NOMO-1 treated with dmso at 0.1 percent for 144 hours (cell line): ENCODE measurements at regions not wholly inside any gene's neighbourhood (a gene's known extent, or its start where the extent isn't known, plus 50 kb on each side); places are given as distances from the start of the nearest gene placed in this dataset.

Experiments used
- DNase-seq: peaks from one replicate; lab custom pipeline; 2025; ENCODE audit not compliant: unreplicated experiment; lab: John Stamatoyannopoulos, UW

DNA sequence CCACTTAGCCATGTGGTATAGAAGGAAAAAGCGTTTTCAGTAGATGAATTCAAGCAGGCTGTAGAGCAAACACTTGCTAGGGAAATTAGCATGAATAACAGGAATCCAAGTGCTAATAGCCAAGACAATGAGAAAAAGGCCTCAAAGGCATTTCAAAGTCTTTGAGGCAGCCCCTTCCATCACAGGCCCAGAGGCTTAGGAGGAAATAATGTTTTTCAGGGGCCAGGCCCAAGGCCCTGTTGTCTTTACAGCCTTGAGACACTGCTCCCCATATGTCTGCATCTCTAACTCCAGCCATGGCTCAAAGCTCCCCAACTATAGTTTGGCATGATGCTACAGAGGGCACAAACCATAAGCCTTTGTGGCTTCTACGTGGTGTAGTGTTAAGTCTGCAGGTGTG, 563.5 kb downstream of the TAF11L14 start:
- no peak for DNase-seq

DNA sequence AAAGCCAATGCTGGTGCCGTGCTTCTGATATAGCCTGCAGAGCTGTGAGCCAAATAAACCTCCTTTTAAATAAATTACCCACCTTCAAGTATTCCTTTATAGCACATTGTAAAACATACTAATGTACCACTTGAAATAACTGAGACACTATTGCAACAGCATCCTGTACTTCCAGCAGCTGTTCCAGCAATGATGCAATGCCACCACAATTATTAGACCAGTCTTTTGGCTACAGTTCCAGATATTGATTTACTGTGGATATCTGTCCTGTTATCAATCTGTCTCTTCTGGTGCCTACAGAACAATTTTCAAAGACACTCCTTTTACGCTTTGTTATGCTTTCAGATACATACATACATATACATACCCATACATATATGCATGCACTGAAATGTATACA, 567.9 kb downstream of the TAF11L14 start:
- no peak for DNase-seq

DNA sequence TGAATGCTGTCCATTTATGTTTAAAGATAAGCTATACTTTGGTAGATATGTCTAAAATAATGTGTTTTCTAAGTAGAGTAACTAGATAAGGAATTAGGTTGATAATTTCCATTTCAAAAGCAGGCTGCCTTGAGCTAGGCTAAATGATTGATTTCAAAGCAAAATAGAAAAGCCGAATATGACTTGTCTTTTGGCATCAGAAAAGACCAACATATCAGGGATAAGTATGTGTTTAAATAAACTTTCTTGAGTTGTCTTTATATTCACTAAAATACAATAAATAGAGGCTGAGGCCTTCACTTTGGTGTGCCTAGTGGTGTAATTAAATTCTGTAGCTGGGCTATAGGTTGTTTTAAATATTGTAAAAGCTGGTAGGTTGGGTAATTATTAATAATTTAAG, 569.0 kb downstream of the TAF11L14 start:
- no peak for DNase-seq

DNA sequence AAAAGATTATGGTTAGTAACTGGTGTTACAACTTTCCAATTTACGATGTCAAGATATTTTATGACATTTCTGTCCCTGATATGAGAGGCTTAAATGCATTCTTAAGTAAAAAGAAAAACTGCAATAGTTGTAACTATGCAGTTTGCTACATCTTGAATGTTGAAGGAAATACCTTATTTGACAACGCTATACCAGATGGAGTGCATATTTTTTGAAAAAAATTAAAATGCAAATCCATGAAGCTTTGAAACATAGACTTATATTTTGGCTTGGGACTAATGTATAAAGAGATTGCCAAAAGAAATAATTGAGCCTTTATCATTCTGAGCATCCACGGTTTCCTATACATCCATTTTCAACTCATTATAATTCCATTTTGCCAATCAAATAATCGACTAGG, 579.4 kb downstream of the TAF11L14 start:
- DNase-seq, result no peak

DNA sequence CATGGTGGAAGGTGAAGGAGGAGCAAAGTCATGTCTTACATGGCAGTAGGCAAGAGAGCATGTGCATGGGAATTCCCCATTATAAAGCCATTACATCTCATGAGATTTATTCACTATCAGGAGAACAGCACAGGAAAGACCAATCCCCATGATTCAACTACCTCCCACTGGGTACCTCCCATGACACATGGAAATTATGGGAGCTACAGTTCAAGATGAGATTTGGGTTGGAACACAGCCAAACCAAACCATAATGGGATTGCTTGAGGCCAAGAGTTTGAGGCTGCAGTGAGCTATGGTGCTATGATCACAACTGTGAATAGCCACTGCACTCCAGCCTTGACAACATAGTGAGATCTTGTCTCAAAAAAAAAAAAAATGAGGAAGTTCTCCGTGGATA, 581.8 kb downstream of the TAF11L14 start:
- DNase-seq, result peak; percentile 38

DNA sequence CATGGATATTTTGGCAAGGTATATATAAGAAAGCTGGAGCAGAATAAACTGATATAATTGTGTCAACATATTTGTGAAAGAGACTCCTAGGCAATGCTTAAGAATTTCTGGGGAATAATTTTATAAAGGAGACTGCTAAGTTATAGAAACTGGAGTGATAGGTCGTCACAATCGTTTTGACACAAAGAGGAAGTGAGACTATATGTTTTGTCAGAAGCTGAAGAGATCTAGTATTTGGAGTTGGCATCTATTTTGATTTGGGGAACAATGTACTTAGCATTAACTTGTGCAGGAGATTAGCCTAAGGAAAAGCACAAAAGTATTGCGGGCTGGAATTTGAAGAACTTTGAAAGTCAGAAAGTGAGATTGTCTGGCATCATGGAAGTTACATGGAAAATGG, 582.5 kb downstream of the TAF11L14 start:
- DNase-seq, result peak; percentile 82

DNA sequence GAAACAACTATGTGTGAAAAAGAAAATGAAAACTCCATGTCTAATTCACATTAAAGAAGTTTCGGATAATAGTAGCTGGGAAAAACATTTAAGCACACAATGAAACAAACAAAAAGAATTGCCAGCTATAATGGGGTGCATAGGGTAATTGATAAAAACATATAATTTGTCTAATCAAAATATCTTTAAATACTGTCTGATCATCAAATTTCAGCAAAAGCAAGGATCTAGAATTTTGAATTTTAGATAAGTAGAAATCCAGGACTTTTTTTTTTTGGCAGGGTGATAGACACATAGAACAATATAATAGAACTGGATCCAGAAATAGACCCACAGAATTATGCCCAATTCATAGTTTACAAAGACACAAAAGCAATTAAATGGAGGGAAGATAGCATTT, 585.0 kb downstream of the TAF11L14 start:
- DNase-seq, result no peak

DNA sequence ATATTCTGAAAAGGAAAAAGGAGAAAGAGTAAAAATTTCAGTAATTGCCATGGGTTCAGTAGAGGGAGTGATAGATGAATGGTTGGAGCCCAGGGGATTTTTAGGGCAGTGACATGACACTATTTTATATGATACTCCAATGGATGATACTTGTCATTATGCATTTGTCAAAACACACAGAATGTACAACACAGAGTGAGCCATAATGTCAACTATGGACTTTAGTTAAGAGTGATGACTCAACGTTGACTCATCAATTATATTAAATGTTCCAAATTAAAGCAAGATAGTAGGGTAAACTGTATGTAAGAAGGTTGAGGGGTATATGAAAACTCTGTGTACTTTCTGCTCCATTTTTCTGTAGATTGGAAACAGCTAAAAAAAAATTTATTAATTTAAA, 586.4 kb downstream of the TAF11L14 start:
- no peak for DNase-seq

DNA sequence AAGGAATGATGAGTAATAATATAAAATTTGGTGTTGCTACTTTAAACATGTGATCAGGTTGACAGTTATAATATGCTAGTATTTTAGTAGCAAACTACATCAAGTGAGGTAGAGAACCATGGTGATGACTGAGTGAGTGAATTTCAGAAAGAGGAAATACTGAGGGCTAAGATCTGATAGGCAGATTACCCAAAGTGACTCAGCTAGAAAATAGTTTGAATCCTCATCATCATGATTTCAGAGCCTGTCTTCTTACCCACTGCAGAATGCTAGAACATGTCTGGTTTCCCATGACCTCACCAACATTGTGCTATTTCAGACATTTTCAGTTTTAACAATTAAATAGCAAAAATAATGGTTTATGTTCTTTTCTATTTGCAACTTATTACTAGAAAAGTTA, 602.1 kb downstream of the TAF11L14 start:
- DNase-seq, result no peak

DNA sequence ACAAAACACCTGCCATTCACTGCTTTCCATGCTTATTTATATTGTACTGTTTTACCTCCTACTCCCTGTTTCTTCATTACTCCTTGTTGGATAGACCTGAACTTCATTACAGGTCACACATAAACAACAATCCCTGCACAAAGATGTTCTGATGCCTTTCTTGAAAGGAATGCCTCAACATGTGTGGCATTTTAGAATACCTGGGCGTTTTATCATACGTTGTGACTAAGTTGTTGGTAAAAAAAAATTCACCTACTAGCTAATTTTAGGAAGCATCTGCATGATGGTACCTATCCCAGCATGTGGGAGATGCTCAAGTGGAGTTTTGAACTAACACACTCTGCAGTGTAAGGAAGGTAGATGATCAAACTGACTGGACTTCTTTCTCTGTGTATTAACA, 604.1 kb downstream of the TAF11L14 start:
- DNase-seq, result no peak

DNA sequence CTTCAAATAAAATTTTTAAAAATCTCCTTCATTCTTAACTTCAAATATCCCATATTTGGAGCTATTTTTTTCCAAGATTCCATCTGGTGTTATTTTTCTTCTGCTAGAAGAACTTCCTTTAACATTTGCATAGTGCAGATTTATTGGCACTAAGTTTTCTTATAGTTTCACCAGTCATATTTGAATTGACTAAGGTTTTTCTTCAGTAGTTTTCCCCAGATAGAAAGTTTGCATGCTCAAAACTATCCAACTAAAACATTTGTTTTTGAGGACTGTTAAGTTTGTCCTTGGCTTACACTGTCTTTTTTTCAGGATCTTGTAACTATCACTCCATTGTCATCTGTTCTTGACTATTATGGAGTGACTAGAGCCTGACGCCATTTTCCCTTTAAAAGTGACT, 606.7 kb downstream of the TAF11L14 start:
- DNase-seq, result no peak

DNA sequence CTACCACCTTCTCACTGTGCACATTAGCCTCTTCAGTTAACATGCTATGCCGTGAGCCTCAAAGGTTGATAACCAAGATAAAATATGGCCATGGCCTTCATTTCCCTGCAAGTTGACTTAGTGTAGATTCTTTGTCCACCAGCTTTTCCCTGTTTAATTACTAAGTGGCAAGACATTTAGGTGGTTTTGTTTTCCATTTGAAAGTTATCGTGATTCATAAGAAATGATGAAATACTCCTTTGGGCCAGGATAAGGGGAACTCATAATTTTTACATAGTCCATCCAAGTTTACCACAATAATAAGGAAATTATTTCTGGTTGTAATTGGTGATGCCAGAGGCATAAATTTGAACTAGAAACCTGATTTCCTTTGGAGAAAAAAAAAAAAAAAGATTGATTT, 609.6 kb downstream of the TAF11L14 start:
- DNase-seq, result no peak

DNA sequence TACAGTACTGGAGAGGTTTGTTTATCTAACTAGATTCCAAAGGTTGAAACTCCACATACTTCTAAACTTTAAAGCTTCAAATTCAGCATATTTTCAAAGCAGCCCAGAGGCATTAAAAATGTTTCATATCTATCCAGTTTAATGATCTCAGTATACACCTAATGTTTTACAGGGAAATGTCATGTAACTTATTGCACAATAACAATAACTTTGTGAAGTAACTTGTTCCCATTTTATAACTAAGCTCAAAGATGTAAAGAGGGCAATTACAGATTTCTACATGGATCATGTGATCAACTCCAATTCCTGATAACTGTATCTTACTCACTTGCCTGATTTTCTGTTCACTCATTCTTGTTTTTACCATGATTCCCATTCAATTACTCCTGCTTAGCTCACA, 610.0 kb downstream of the TAF11L14 start:
- DNase-seq, result no peak

DNA sequence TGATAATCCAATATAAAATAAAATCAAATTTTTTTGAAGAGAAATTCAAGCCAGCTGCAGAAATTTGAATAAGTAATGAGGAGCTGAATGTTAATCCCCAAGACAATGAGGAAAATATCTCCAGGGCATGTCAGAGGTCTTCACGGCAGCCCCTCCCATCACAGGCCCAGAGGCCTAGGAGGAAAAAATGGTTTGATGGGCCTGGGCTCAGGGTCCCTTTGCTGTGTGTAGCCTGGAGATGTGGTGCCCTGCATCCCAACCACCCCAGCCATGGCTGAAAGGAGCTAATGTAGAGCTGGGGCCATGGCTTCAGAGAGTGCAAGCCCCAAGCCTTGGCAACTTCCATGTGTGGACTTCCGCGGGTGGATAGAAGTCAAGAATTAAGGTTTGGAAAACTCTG, 618.3 kb downstream of the TAF11L14 start:
- no peak for DNase-seq

DNA sequence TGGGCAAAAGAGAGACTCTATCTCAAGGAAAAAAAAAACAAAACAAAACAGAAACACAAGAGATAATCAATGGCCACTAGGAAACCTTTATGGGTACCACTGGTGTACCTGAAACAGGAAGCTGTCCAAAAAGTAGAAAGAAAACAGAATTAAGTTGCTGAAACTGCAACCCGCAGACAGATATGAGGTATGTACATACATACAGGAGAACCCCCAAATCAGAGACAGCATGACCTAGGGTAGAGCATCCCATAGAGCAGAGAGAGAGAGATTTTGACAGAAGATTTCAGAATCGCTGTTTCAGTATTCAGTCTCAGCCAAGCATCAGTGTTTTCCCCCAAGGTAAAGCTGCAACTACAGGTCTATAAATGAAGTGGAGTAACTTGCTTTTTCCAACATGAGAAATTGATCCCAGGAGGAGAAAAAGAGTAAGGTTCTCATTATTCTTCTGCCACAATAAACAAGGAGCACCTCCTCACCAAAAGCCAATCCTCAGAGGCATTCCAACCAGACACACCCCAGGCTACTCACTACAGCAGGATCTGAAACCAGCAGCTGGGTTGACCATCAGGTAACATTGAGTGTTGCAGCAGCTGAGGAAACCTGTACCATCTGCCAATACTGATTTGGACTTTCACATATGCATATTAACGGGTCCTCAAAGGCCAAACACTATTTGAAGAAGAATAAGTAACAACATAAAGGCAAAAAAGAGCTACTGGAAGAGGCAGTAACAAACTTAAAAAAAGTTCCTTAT, 630.0 kb downstream of the TAF11L14 start:
- DNase-seq, result no peak

DNA sequence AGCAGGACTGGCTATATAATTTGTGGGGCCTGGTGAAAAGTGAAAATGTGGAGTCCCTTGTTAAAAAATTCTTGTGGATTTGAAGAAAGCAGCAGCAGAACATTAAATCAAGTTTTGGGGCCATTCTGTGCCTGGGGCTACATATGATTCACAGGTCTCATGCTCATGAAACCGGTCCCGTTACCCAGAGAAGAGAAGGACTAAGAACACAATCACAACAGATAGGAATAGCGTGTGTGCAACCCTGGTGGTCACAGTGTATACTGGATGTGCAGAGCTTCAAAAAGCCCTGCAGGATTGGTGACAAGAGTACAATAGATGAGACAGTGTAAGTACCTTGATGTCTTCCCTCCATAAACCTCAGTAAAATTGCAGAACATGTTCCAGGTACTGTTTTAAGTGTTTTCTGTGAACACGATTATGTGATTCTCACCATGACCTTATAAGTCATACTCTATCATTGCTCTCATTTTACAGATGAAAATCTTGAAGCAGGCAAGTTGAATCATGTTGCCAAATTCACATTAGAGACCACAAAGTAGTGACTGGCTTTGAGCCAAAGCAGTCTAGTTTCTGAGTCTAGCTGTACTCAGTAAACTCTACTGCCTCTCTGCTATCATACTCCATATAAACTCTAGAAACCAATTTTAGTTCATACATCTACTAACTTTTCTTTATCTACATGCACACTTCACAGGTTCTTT, 636.5 kb downstream of the TAF11L14 start:
- DNase-seq, result no peak

DNA sequence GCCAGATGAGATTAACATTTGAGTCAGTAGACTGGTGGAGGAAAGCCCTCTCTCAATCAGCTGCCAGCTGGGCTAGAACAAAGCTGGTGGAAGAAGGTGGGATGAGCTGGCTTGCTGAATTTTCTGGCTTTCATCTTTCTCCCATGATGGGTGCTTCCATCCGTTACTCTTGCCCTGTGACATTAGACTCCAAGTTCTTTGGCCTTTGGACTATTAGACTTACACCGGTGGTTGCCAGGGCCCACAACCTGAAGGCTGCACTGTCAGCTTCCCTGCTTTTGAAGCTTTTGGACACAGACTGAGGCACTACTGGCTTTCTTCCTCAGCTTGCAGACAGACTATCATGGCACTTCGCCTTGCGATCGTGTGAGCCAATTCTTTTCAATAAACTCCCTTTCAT, 642.7 kb downstream of the TAF11L14 start:
- DNase-seq, result no peak

DNA sequence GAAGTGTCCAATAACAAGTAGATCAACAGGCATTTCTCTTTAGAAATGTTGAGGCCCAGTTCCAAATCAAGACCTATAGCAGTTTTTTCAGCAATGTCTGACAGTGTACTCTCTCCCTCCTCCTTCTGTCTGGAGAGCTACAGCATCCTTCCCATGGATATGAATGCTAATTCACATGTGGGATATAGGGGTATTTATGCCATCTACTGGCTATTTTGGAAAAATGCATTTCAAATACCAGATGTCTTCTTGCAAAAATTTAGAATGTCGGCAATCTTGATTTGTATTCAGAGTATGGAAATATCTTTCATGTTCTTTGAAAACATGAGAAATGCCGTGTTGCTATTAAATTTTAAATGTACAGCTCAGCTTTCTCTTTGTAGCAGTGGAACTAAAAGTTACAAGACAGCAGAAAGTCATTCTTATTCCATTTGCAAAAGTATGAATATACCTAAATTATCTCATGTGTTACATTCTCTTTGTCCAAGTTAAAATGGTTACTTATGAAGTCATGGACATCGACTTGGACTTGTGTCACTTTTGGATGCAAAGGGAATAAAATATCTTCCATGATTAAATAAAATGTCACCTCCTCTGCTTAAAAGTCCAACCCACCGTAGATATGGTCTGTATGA, 647.8 kb downstream of the TAF11L14 start:
- peak; percentile 44 for DNase-seq

DNA sequence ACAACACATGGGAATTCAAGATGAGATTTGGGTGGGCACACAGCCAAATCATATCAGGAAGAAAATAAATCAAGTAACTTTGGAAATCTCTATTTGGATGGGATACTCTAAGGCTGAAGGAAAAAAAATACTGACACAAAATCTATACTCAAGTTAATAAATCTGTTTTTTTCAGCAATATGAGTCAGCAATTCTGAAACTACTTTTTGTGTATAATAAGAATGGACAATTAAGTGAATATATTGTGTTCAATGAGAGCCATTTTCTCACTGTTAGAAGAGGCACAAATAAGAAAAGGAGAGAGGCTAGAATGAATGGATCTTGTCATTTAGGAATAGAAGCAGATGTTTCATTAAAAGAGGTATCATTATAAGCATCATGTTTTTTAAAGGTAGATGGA, 651.0 kb downstream of the TAF11L14 start:
- DNase-seq, result no peak

DNA sequence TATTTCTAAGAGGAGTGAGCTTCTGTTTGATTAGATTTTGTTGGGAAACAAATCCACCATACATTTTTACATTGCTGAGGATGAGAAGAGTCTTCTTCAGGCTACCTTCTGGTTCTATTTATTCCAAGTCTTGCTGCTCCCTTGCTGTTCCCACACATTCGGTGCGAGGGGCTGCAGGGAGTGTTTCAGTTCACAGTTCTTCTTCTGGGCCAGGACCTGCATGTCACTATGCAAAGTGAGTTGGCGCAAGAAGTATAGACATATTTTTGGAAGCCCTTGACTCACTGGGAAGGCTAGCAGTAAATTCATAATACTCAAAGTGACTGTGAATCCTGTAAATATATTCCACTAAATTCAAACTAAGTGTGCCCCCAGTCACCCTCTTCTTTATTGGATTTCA, 657.9 kb downstream of the TAF11L14 start:
- no peak for DNase-seq

DNA sequence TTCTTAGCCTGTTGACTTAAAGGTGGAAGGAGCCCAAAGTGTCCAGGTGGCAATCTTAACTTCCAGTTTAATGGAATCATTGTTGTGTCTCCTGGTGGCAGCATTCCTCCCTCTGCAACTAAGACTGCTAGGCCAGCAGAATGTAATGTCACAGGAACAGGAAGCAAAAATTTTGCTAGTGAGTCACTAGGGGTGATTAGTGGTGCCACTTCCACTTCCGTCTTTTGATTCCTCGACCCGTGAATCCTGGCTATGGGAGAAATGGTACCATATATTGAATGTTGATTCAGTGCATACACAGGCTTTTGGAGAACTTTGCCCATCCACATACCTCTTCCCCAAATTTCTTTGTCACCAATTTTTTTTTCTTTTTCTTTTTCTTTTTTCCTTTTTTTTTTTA, 661.4 kb downstream of the TAF11L14 start:
- DNase-seq, result peak; percentile 46

DNA sequence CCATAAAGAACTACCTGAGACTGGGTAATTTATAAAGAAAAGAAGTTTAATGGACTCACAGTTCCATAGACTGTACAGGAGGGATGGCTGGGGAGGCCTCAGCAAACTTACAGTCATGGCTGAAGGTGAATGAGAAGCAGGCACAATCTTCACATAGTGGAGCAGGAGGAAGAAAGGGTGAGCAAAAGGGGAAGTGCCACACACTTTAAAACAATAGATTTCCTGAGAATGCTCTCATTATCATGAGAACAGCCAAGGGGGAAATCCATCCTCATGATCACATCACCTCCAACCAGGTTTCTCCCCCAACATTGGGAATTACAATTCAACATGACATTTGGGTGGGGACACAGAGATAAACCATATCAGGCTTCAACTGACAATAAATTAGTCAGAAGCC, 664.9 kb downstream of the TAF11L14 start:
- peak; percentile 55 for DNase-seq
